C4-2B (cell line): ENCODE measurements at regions not wholly inside any gene's neighbourhood (a gene's known extent, or its start where the extent isn't known, plus 50 kb on each side); places are given as distances from the start of the nearest gene placed in this dataset.

Experiments
- H3K27ac ChIP-seq: fragments of 450-650 bp; 2 replicates; pipeline ENCODE4 v1.5.1; 2017
- ZFX ChIP-seq: fragments of 450-650 bp; IDR thresholded peaks from 2 replicates; pipeline ENCODE4 v1.6.1; 2017
- TF ChIP-seq, protein P1 (sequence below): fragments of 450-650 bp; conservative IDR thresholded peaks from 2 replicates; pipeline ENCODE4 v1.5.1; 2017; ENCODE audit warnings: mild to moderate bottlenecking

DNA sequence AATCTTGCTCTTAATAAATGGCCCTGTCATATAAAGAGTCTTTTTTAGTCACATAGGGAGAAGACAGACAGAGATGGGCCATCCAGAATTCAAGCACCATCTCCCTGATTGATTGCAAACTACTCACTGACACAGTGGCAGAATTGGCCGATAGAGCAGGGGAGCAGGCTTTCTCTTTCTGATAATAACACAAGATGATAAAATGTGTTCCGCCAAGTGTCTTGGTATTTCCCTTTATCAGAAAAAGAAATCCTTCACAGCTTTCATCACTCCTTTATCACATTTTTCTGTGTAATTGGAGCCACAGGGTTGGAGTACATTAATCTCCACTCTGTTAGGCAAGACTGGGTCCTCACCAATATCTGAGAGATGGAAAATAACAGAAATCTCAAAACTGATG, 406.0 kb downstream of the TMEM135 start:
- TF ChIP-seq, protein P1, sequence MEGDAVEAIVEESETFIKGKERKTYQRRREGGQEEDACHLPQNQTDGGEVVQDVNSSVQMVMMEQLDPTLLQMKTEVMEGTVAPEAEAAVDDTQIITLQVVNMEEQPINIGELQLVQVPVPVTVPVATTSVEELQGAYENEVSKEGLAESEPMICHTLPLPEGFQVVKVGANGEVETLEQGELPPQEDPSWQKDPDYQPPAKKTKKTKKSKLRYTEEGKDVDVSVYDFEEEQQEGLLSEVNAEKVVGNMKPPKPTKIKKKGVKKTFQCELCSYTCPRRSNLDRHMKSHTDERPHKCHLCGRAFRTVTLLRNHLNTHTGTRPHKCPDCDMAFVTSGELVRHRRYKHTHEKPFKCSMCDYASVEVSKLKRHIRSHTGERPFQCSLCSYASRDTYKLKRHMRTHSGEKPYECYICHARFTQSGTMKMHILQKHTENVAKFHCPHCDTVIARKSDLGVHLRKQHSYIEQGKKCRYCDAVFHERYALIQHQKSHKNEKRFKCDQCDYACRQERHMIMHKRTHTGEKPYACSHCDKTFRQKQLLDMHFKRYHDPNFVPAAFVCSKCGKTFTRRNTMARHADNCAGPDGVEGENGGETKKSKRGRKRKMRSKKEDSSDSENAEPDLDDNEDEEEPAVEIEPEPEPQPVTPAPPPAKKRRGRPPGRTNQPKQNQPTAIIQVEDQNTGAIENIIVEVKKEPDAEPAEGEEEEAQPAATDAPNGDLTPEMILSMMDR = no peak
- no peak for TF ChIP-seq ZFX
- H3K27ac ChIP-seq = no peak overlapping the region

DNA sequence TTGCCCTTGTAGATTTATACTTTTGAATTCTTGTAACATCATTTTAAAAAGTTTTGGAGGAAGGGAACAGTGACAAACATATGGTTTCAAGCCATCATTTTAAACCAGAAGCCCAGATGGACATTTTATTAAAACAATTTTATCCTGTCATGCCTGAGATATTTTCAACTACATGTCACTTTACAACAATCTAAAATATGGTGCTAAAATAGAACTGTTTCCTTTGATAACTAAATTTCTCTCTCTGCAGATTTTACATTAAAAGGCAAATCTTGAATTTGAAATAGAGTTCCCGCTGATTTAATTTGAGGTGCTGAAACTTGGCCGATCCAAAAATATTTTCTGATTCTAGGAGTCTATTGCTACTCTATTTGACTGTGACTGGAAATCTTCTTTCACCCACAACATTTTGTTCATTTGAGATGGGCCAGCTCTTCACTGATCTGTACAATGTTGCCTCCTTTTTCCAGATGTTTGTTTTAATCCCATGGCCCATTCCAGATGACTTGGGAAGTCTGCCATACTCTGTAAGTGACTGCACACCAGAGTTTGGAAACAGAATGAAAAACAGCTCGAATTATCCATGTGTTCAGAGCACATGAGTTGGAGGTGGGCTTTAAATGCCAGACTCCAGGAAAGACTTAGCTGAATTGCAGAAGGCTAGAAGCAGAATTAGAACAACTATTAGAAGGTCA, 402.5 kb downstream of the TMEM135 start:
- no peak overlapping the region for H3K27ac ChIP-seq
- TF ChIP-seq, protein P1 = no peak
- no peak for TF ChIP-seq ZFX

DNA sequence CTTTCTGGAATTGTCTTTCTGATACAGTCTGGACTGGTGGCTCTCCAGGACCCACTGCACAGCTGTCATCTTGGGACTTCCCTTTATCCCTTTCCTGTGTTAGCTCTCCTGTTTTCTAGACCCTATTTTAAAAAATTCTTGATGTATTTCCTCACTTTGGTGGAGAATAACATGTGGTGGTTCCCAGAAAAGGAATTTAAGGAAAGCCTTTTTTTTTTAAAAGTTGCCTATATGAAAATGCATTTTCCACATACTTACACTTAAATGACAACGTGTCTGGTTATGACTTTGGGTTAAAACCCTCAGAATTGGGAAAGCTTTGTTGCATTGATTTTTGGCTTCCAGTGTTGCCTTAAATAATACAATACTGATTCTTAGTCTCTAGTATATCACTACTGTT, 400.7 kb downstream of the TMEM135 start:
- TF ChIP-seq, protein P1 = no peak
- no peak for TF ChIP-seq ZFX
- no peak overlapping the region for H3K27ac ChIP-seq

DNA sequence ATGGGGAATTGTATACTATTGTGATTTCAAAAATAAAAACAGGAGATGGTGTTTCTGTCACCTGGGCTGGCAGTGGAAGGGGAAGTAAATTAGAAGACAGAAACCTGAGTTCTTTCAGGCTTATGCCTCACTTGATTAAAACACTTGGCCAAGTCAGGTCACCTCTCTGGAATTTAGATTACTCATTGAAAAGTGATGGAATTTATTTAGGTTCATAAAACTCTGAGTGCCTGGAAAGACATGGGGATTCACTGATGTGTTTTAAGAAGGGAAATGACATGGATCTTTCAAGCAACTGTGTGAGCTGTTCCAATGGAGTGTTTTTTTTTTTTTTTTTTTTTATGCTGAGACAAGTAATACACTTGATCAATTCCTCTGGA, 400.1 kb downstream of the TMEM135 start:
- no peak overlapping the region for H3K27ac ChIP-seq
- TF ChIP-seq ZFX = no peak
- TF ChIP-seq, protein P1 = no peak

DNA sequence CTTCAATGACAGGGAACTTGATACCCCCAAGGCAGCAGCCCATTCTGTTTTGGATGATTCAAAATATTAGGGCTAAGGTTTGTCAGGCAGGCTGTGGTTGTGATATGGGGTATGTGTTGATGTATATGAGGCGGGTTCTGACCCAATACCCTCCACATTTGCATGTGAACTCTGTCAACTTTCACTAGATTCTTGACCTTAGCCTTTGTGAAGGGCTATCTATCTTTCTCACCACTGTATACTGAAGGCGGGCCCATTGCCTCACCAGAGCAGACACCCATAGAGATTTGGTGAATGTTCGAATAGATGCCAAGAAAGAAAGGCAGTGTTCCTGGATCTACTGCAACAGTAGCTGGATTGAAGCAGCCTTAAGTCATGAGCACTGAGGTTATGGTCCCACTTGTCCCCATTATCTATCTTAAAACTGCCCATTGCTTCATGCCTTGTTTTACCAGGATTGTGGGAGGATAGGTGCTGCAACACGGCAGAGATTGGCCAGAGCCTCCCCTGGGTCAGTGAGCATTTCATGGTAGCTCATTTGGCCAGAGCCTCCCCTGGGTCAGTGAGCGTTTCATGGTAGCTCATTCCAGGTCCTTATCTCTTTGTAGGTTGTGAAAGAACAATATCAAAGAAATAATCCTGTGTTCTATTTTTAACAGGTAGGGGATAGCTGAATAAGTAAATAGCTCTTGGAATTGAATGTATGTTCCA, 399.6 kb downstream of the TMEM135 start:
- no peak overlapping the region for H3K27ac ChIP-seq
- TF ChIP-seq ZFX = no peak
- TF ChIP-seq, protein P1 = no peak

DNA sequence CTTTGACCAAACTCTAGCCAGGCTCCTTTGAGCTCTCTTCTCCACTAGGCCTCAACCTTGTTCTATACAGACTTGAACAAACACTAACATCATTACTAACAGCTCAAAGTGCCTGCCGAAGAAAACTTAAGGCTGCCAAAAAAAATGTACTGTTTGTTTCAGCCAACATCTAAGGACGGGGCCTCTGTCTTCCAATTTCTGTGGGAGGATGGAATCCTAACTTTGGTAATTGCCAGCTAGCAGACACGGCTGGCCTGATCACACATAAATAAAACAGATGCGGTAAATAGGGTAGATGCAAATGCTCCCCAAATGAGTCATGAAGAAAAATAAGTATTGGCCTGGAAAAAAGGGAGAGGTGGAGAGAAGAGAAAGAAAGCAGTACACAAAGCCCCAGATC, 394.3 kb downstream of the TMEM135 start:
- TF ChIP-seq ZFX = no peak
- TF ChIP-seq, protein P1 = no peak
- H3K27ac ChIP-seq = no peak overlapping the region

DNA sequence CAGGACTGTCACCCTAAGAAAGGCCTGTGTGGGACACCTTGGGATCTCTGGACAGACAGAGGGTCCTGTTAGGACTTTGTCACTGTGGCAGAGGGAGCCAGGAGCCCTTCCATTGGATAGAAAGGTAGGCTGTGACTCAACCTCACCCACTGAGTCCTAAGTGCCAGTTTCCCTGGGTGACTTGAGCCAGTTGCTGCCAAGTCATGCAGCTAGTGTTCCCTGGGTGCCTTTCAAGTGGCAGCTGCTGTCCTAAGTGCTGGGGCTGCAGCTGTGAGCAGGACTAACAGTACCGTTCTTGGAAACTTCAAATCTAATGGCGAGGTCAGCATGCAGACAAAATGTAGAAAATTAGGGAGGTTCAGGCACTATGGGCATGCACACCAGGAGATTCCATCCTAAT, 393.7 kb downstream of the TMEM135 start:
- no peak for TF ChIP-seq ZFX
- TF ChIP-seq, protein P1 = no peak
- no peak overlapping the region for H3K27ac ChIP-seq
